GDM1 (cell line): ENCODE measurements at regions not wholly inside any gene's neighbourhood (a gene's known extent, or its start where the extent isn't known, plus 50 kb on each side); places are given as distances from the start of the nearest gene placed in this dataset.

Source experiments
- DNase-seq: peaks from one replicate; lab custom pipeline; 2025; lab: John Stamatoyannopoulos, UW

- no peak for DNase-seq
Observed at GRCh38 chr11:11044137-11044855, 186.4 kb upstream of the ZBED5 start.

- no peak for DNase-seq
Observed at GRCh38 chr11:11043721-11044120, 185.9 kb upstream of the ZBED5 start.

GRCh38 chr11:11039208-11039965 lies 181.5 kb upstream of the ZBED5 start:
- no peak for DNase-seq

GRCh38 chr11:11038782-11039181 lies 180.9 kb upstream of the ZBED5 start:
- no peak for DNase-seq

- no peak for DNase-seq
Observed at GRCh38 chr11:11038352-11038751, 180.5 kb upstream of the ZBED5 start.

GRCh38 chr11:11036848-11037732 lies 179.2 kb upstream of the ZBED5 start:
- peak; percentile 34 for DNase-seq

- DNase-seq = no peak
Observed at GRCh38 chr11:11036185-11036847, 178.5 kb upstream of the ZBED5 start.

- no peak for DNase-seq
Observed at GRCh38 chr11:11035331-11035730, 177.5 kb upstream of the ZBED5 start.

- no peak for DNase-seq
Observed at GRCh38 chr11:11034476-11034875, 176.6 kb upstream of the ZBED5 start.

- DNase-seq = no peak
Observed at GRCh38 chr11:11032066-11032465, 174.2 kb upstream of the ZBED5 start.

- no peak for DNase-seq
Observed at GRCh38 chr11:11029027-11029426, 171.2 kb upstream of the ZBED5 start.

- peak; percentile 39 for DNase-seq
Observed at GRCh38 chr11:11028017-11028692, 170.3 kb upstream of the ZBED5 start.

GRCh38 chr11:11027288-11027687 lies 169.4 kb upstream of the ZBED5 start:
- no peak for DNase-seq

- DNase-seq = no peak
Observed at GRCh38 chr11:11025087-11025486, 167.2 kb upstream of the ZBED5 start.

- no peak for DNase-seq
Observed at GRCh38 chr11:11022125-11022730, 164.4 kb upstream of the ZBED5 start.

GRCh38 chr11:11021563-11021962 lies 163.7 kb upstream of the ZBED5 start:
- DNase-seq = no peak

- no peak for DNase-seq
Observed at GRCh38 chr11:11020747-11021149, 162.9 kb upstream of the ZBED5 start.

- DNase-seq = no peak
Observed at GRCh38 chr11:11020219-11020726, 162.4 kb upstream of the ZBED5 start.

GRCh38 chr11:11016943-11017342 lies 159.1 kb upstream of the ZBED5 start:
- DNase-seq = no peak

GRCh38 chr11:11016068-11016467 lies 158.2 kb upstream of the ZBED5 start:
- no peak for DNase-seq

- no peak for DNase-seq
Observed at GRCh38 chr11:11011617-11012016, 153.8 kb upstream of the ZBED5 start.
